Omental fat pad (tissue), 3 donors: ENCODE measurements at regions not wholly inside any gene's neighbourhood (a gene's known extent, or its start where the extent isn't known, plus 50 kb on each side); places are given as distances from the start of the nearest gene placed in this dataset.

ENCODE experiments used
- ATAC-seq: fragments of 150-250 bp; one replicate; pipeline ENCODE4 v1.9.1; 2016; ENCODE audit warnings: mild to moderate bottlenecking, moderate library complexity; ENCODE audit not compliant: low FRiP score
- DNase-seq: peaks from one replicate; pipeline ENCODE4 v3.0.0-alpha.2; 2019; ENCODE audit warnings: low spot score
- CTCF ChIP-seq, 3 donors: fragments of 450-650 bp; IDR thresholded peaks; one replicate each; pipeline ENCODE4 v1.5.1; 2016 to 2017; ENCODE audit warnings: antibody characterized with exemption in 3 of 3, mild to moderate bottlenecking in 3 of 3, moderate library complexity in 2 of 3

DNA sequence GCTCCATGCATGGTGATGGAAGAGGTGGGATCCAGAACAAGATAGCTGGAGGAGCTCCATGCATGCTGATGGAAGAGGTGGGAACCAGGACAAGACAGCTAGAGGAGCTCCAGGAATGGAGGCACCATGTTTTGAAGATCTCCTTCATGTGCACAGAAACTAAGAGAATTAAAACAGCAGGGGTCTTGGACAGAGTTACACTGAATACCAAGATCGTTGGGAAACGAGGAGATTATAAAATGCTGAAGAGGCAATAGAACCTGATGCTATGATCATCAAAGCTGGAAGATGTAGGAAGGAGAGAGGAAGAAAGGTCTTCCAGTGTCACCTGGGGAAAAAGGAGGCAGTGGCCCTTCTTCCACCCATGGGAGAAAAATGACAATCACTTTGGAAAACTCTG lies 193.6 kb upstream of the PFKP start:
- no peak for TF ChIP-seq CTCF (IDR thresholded peaks at IDR 0.05)
- no peak for DNase-seq
- no peak for ATAC-seq

- TF ChIP-seq CTCF (IDR thresholded peaks at IDR 0.05): no peak
- DNase-seq (no peak), ATAC-seq (no peak)
Measured at GRCh38 chr10:2871673-2872219, 195.6 kb upstream of the PFKP start.

- ATAC-seq: no peak
- DNase-seq: no peak
- TF ChIP-seq CTCF (IDR thresholded peaks at IDR 0.05): no peak
Measured at GRCh38 chr10:2870654-2871053, 196.7 kb upstream of the PFKP start.

GRCh38 chr10:2867788-2868299 lies 199.5 kb upstream of the PFKP start:
- TF ChIP-seq CTCF (IDR thresholded peaks at IDR 0.05): no peak
- DNase-seq: no peak
- ATAC-seq: no peak

DNA sequence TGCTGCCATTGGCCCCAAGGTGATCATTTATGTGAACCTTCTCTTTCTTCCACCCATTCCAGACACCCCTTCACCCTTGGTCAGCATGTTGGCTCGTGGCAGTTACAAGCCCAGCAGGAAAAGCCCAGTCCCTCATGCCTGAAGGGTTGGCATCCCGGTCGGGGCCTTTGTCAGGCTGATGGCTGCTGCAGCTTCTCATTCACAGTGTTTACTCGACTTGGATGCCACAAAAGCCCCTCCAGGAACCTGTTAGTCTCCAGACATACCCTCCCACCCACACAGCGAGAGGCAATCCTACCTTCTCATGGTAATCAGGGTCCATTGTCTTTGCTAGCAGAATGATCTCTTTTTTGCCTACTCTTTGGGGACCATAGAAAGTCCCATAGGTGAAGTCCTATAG lies 200.8 kb upstream of the PFKP start:
- DNase-seq: no peak
- no peak for TF ChIP-seq CTCF (IDR thresholded peaks at IDR 0.05)
- no peak for ATAC-seq

GRCh38 chr10:2861632-2862210 lies 205.6 kb upstream of the PFKP start:
- DNase-seq (no peak), ATAC-seq (no peak)
- TF ChIP-seq CTCF (IDR thresholded peaks at IDR 0.05): no peak

GRCh38 chr10:2858452-2858851 lies 208.9 kb upstream of the PFKP start:
- no peak for TF ChIP-seq CTCF (IDR thresholded peaks at IDR 0.05)
- ATAC-seq (no peak), DNase-seq (no peak)
